KMS-11 (cell line): ENCODE measurements at regions not wholly inside any gene's neighbourhood (a gene's known extent, or its start where the extent isn't known, plus 50 kb on each side); places are given as distances from the start of the nearest gene placed in this dataset.
"Not testable (repeated sequence)": the region's sequence is repeated elsewhere in the genome, so short reads cannot be mapped to it uniquely, and the experiment has no call there.

Experiments
- H2AFZ ChIP-seq: fragments of 200-600 bp; sonication (generic); 2 replicates; pipeline ENCODE4 v1.6.1; 2016; ENCODE audit warnings: antibody characterized with exemption, mixed run types, low read depth
- H3K27ac ChIP-seq: fragments of 200-600 bp; sonication (generic); 2 replicates; pipeline ENCODE4 v1.6.1; 2016; ENCODE audit warnings: mild to moderate bottlenecking, mixed run types
- H3K27me3 ChIP-seq: fragments of 200-600 bp; sonication (generic); 2 replicates; pipeline ENCODE4 v1.6.1; 2017; ENCODE audit warnings: mild to moderate bottlenecking, low read depth, mixed run types, moderate library complexity; ENCODE audit not compliant: insufficient read depth
- H3K36me3 ChIP-seq: fragments of 200-600 bp; sonication (generic); 2 replicates; pipeline ENCODE4 v1.6.1; 2017; ENCODE audit warnings: mild to moderate bottlenecking, mixed run types; ENCODE audit not compliant: insufficient read depth
- H3K4me1 ChIP-seq: fragments of 200-600 bp; sonication (generic); 2 replicates; pipeline ENCODE4 v1.6.1; 2016; ENCODE audit warnings: mild to moderate bottlenecking, low read depth, mixed run types; ENCODE audit not compliant: poor library complexity, severe bottlenecking
- H3K4me2 ChIP-seq: fragments of 200-600 bp; sonication (generic); 2 replicates; pipeline ENCODE4 v1.7.0; 2016; ENCODE audit warnings: mild to moderate bottlenecking, mixed run types
- H3K4me3 ChIP-seq: fragments of 200-600 bp; sonication (generic); IDR thresholded peaks from 2 replicates; pipeline ENCODE4 v1.6.1; 2017; ENCODE audit warnings: low read depth, low read length, mixed read lengths; ENCODE audit not compliant: insufficient read depth
- H3K79me2 ChIP-seq: fragments of 200-600 bp; sonication (generic); 2 replicates; pipeline ENCODE4 v1.6.1; 2016; ENCODE audit warnings: low read depth, mixed run types; ENCODE audit not compliant: insufficient read depth
- H3K9ac ChIP-seq: fragments of 200-600 bp; sonication (generic); 2 replicates; pipeline ENCODE4 v1.6.1; 2016; ENCODE audit warnings: mild to moderate bottlenecking, mixed run types
- H4K20me1 ChIP-seq: fragments of 200-600 bp; sonication (generic); 2 replicates; pipeline ENCODE4 v1.6.1; 2016; ENCODE audit warnings: mild to moderate bottlenecking, mixed run types; ENCODE audit not compliant: insufficient read depth
- TF ChIP-seq, protein P1 (sequence below): fragments of 200-600 bp; sonication (generic); conservative IDR thresholded peaks from 2 replicates; pipeline ENCODE4 v1.6.1; 2017; ENCODE audit warnings: low read depth, mild to moderate bottlenecking, antibody characterized with exemption, low read length, moderate library complexity, mixed read lengths

DNA sequence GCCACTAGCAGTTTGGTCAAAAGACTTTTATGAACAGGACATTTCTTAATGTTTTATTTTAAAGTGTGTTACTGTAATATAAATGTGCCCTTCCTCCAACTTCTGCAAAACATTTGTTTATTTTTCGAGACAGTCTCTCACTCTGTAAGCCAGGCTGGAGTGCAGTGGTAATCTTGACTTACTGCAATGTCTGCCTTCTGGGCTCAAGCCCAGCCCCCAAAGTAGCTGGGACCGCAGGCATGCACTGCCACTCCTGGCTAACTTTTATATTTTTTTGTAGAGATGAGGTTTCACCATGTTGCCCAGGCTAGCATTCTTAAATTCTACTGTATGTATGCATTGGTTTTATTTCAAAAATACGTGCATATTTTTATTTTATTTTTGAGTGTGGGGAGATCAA lies 1201.9 kb downstream of the STIM2 start:
- H3K4me3 ChIP-seq: no peak overlapping the region
- TF ChIP-seq, protein P1, sequence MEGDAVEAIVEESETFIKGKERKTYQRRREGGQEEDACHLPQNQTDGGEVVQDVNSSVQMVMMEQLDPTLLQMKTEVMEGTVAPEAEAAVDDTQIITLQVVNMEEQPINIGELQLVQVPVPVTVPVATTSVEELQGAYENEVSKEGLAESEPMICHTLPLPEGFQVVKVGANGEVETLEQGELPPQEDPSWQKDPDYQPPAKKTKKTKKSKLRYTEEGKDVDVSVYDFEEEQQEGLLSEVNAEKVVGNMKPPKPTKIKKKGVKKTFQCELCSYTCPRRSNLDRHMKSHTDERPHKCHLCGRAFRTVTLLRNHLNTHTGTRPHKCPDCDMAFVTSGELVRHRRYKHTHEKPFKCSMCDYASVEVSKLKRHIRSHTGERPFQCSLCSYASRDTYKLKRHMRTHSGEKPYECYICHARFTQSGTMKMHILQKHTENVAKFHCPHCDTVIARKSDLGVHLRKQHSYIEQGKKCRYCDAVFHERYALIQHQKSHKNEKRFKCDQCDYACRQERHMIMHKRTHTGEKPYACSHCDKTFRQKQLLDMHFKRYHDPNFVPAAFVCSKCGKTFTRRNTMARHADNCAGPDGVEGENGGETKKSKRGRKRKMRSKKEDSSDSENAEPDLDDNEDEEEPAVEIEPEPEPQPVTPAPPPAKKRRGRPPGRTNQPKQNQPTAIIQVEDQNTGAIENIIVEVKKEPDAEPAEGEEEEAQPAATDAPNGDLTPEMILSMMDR: no peak

DNA sequence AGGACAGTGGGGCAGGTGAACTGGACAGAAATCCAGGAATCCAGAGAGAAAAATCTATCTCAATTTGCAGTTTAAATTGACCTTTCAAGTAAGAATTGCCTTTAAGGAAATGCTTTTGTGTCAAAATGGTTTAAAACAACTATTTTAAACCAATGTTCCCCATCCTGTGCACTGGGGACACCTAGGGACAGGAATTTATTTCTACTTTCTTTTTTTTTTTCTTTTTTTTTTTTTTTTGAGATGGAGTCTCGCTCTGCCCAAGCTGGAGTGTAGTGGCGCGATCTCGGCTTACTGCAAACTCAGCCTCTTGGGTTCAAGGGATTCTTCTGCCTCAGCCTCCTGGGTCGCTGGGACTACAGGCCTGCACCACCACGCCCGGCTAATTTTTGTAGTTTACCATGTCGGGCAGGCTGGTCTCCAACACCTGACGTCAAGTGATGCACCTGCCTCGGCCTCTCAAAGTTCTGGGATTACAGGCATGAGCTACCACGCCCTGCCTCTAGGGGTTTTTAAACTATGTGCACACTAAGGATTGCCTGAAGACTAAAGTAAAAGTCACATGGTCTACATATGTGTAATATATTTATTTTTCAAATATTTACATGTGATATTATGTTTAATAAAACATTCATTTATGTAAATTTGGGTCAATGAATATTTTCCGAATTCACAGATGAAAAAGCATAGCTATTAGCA lies 1213.4 kb downstream of the STIM2 start:
- no peak overlapping the region for H2AFZ ChIP-seq
- H3K79me2 ChIP-seq: no peaks in the 10 kb centered on the region
- no peak overlapping the region for H3K27ac ChIP-seq
- no peaks in the 10 kb centered on the region for H3K4me1 ChIP-seq
- H3K9ac ChIP-seq: no peak overlapping the region
- no peaks in the 10 kb centered on the region for H3K27me3 ChIP-seq
- no peak overlapping the region for H3K4me2 ChIP-seq
- TF ChIP-seq, protein P1: no peak
- H3K36me3 ChIP-seq: no peaks in the 10 kb centered on the region
- no peak overlapping the region for H3K4me3 ChIP-seq
- no peaks in the 10 kb centered on the region for H4K20me1 ChIP-seq

More for the DNA sequence above, 1201.9 kb downstream of the STIM2 start:
- Histone ChIP-seq H3K27ac (no peak overlapping the region), H3K9ac (no peak overlapping the region), H4K20me1 (no peaks in the 10 kb centered on the region), H3K4me1 (no peaks in the 10 kb centered on the region), H3K36me3 (no peaks in the 10 kb centered on the region), H3K27me3 (no peaks in the 10 kb centered on the region), H3K4me2 (no peak overlapping the region), H2AFZ (no peak overlapping the region), H3K79me2 (no peaks in the 10 kb centered on the region)

DNA sequence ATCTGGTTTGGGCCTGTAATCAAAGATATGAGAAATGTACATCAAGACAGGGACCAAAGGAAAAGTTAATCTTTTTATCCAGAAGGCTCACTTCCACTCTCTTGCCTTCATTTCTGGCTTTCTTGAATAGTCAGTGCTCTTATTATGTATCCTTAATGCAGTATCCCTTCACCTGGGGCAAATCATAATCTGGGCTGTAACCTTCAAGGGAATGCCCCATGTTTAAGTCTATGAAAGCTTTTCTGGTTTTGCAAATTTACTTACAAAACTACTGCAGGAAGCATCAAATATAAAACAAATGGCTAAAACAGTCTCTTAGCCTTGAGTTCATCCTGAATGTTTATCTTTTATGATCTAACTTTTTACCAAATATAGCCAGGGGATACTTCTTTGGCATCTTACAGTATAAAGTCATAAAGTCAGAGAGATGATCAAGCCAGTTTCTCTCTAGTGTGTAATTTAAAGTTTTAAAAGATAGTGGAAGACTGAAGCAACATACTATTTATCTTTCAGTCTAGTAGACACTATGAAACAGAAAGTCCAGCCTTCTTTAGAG lies 1214.8 kb downstream of the STIM2 start:
- Histone ChIP-seq H3K4me2 (no peak overlapping the region), H3K27me3 (no peaks in the 10 kb centered on the region), H2AFZ (no peak overlapping the region), H4K20me1 (no peaks in the 10 kb centered on the region), H3K27ac (no peak overlapping the region), H3K36me3 (no peaks in the 10 kb centered on the region), H3K79me2 (no peaks in the 10 kb centered on the region), H3K4me1 (no peaks in the 10 kb centered on the region), H3K9ac (no peak overlapping the region), H3K4me3 (no peak overlapping the region)
- TF ChIP-seq, protein P1: no peak

DNA sequence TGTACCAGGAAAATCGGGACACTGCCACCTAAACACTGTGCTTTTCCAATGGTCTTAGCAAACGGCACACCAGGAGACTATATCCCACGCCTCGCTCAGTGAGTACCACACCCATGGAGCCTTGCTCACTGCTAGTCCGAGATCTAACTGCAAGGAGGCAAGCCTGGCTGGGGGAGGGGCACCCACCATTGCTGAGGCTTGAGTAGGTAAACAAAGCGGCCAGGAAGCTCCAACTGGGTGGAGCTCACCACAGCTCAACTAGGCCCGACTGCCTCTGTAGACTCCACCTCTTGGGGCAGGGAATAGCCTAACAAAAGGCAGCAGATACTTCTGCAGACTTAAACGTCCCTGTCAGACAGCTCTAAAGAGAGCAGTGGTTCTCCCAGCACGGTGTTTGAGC lies 1216.6 kb downstream of the STIM2 start:
- not testable (repeated sequence) for H3K9ac ChIP-seq, H3K27ac ChIP-seq, H2AFZ ChIP-seq, H3K36me3 ChIP-seq, H3K4me2 ChIP-seq, H3K79me2 ChIP-seq, H4K20me1 ChIP-seq, H3K4me3 ChIP-seq, H3K4me1 ChIP-seq, H3K27me3 ChIP-seq

DNA sequence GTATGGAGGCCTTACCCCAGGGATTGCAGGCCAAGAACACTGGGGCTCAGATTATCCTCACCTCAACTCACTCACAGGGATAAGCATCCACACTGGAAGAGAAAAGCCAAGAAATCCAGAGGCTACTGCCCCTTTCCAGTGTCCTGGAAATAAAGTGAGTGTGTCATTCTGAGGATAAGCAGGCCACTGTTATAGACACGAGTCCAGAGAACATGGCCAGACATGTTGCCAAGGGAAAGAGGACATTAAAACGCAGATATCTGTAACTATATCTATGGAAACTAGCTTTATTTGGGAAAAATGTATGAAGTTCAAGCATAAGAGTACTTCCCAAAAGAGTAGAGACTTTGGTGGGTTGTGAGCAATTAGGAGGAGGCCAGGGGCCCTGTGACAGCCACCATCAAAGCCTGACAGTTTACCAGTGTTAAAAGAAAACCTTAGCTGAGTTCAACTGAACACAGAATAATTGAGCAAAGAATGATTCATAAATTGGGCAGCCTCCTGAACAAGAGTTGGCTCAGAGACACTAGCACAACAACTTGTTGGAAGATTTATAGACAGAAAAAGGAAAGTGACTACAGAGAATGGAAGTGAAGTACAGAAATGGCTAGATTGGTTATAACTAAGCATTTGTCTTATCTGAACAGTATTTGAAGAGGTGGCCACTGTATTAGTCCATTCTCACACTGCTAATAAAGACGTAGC lies 1222.2 kb downstream of the STIM2 start:
- Histone ChIP-seq H3K79me2 (no peaks in the 10 kb centered on the region), H3K4me1 (no peaks in the 10 kb centered on the region), H3K4me3 (no peak overlapping the region), H2AFZ (no peak overlapping the region), H4K20me1 (no peaks in the 10 kb centered on the region), H3K27me3 (no peaks in the 10 kb centered on the region), H3K27ac (no peak overlapping the region), H3K4me2 (no peak overlapping the region), H3K9ac (no peak overlapping the region), H3K36me3 (no peaks in the 10 kb centered on the region)
- TF ChIP-seq, protein P1: no peak
